ENCODE measurements at regions not wholly inside any gene's neighbourhood (a gene's known extent, or its start where the extent isn't known, plus 50 kb on each side); places are given as distances from the start of the nearest gene placed in this dataset.

- no peaks in the 10 kb centered on the region for H3K4me1 ChIP-seq (ENCODE audit: insufficient read depth, low read length)
- H3K23me2 ChIP-seq (ENCODE audit: insufficient read length, low read depth, low read length, poor library complexity, severe bottlenecking): no peaks in the 10 kb centered on the region
- H3K18ac ChIP-seq (ENCODE audit: insufficient read length, low read depth, low read length): no peak overlapping the region
- Mint-ChIP-seq H3K36me3 (ENCODE audit: insufficient read depth in 1 of 3, low read depth in 3 of 3) (peaks cover 12 to 30% (median 12%) of the 10 kb centered on the region in 3 experiments; a peak in 6 of 7 replicates), H3K9me3 (peaks cover 53 to 59% of the 10 kb centered on the region in 2 experiments), H3K4me1 (peaks cover 6 to 10% of the 10 kb centered on the region in 2 experiments), H3K4me3 (no peak overlapping the region), H3K27me3 (ENCODE audit: low read depth) (no peaks in the 10 kb centered on the region), H3K27ac (no peak overlapping the region; a peak in 2 of 7 replicates)
- H4K8ac ChIP-seq (replicated peaks; ENCODE audit: insufficient read length, low read depth, low read length): no peak overlapping the region
- H2BK20ac ChIP-seq (ENCODE audit: low read depth, low read length, poor library complexity, severe bottlenecking): no peak overlapping the region
- H3T11ph ChIP-seq (ENCODE audit: low read length): no peak overlapping the region
- H3K79me2 ChIP-seq (ENCODE audit: insufficient read depth, low read length): no peaks in the 10 kb centered on the region
- peaks cover 41% of the 10 kb centered on the region for H3K9me3 ChIP-seq (ENCODE audit: control insufficient read depth, low read depth, low read length)
- no peak overlapping the region for H3K14ac ChIP-seq (ENCODE audit: insufficient read depth, low read length)
- no peak overlapping the region for H4K91ac ChIP-seq (ENCODE audit: insufficient read length, low read depth, low read length)
- H3K27ac ChIP-seq (ENCODE audit: insufficient read length, low read depth, low read length): no peak overlapping the region
- H4K20me1 ChIP-seq (ENCODE audit: control insufficient read depth, insufficient read depth, insufficient read length): no peaks in the 10 kb centered on the region
- WGBS (ENCODE audit: extremely low coverage, insufficient read length, low lambda C conversion rate): no CpG with 5 or more reads among the region's 5 CpGs
- no peak overlapping the region for H3K4ac ChIP-seq (ENCODE audit: low read depth, low read length)
- no peak overlapping the region for H3K23ac ChIP-seq (ENCODE audit: insufficient read length, low read depth, low read length)
- no peak overlapping the region for H4K5ac ChIP-seq (ENCODE audit: insufficient read length, low read depth, low read length)
- no peak overlapping the region for H2BK12ac ChIP-seq (ENCODE audit: insufficient read length, low read depth, low read length)
- H2AFZ ChIP-seq (ENCODE audit: low read length): no peak overlapping the region
- DNase-seq: peak; percentile 37
- H2AK5ac ChIP-seq (ENCODE audit: insufficient read length, low read length): no peak overlapping the region
- H3K79me1 ChIP-seq (ENCODE audit: insufficient read depth, low read depth, low read length, poor library complexity, severe bottlenecking): no peaks in the 10 kb centered on the region
- H3K9ac ChIP-seq (ENCODE audit: extremely low read depth, insufficient read length, low read length): no peak overlapping the region
- no peaks in the 10 kb centered on the region for H3K27me3 ChIP-seq (ENCODE audit: insufficient read depth, low read length)
- H2BK15ac ChIP-seq (ENCODE audit: low read depth, low read length): no peak overlapping the region
- H3K4me2 ChIP-seq (ENCODE audit: insufficient read depth, insufficient read length, low read length): no peak overlapping the region
- no peak overlapping the region for H2BK120ac ChIP-seq (ENCODE audit: low read depth, low read length, poor library complexity, severe bottlenecking)
- TF ChIP-seq, protein P1, sequence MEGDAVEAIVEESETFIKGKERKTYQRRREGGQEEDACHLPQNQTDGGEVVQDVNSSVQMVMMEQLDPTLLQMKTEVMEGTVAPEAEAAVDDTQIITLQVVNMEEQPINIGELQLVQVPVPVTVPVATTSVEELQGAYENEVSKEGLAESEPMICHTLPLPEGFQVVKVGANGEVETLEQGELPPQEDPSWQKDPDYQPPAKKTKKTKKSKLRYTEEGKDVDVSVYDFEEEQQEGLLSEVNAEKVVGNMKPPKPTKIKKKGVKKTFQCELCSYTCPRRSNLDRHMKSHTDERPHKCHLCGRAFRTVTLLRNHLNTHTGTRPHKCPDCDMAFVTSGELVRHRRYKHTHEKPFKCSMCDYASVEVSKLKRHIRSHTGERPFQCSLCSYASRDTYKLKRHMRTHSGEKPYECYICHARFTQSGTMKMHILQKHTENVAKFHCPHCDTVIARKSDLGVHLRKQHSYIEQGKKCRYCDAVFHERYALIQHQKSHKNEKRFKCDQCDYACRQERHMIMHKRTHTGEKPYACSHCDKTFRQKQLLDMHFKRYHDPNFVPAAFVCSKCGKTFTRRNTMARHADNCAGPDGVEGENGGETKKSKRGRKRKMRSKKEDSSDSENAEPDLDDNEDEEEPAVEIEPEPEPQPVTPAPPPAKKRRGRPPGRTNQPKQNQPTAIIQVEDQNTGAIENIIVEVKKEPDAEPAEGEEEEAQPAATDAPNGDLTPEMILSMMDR (conservative IDR thresholded peaks at IDR 0.05): peak; percentile 67
- H2BK5ac ChIP-seq (ENCODE audit: insufficient read length, low read length): no peak overlapping the region
- H3K56ac ChIP-seq (ENCODE audit: insufficient read length, low read depth, low read length): no peak overlapping the region
These were observed 101.4 kb upstream of the RAB40AL start for GRCh38 chrX:102835504-102836146.

Measured in H9 (cell line).